ENCODE measurements at regions not wholly inside any gene's neighbourhood (a gene's known extent, or its start where the extent isn't known, plus 50 kb on each side); places are given as distances from the start of the nearest gene placed in this dataset.

DNA sequence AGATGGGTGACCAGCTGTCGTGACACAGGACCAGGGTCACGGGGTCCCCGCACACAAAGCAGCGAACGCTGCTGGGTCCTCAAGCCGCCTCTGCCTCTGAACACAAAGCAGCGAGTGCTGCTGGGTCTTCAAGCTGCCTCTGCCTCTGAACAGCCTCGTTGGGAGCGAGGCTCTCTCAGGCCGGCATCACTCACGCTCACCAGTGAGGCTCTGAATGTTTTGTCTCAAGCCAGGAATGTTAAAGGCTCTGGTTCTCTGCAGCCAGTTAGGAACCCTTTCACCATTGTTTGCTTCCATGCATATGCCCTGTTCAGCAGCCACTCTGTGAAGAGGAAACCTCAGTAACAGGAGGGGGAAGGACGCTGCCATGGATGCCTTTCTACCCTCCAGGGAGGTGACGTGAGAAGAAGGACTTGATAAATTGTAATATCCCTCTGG is 82.7 kb upstream of the TAF11L2 start:
- TF ChIP-seq, protein P1, sequence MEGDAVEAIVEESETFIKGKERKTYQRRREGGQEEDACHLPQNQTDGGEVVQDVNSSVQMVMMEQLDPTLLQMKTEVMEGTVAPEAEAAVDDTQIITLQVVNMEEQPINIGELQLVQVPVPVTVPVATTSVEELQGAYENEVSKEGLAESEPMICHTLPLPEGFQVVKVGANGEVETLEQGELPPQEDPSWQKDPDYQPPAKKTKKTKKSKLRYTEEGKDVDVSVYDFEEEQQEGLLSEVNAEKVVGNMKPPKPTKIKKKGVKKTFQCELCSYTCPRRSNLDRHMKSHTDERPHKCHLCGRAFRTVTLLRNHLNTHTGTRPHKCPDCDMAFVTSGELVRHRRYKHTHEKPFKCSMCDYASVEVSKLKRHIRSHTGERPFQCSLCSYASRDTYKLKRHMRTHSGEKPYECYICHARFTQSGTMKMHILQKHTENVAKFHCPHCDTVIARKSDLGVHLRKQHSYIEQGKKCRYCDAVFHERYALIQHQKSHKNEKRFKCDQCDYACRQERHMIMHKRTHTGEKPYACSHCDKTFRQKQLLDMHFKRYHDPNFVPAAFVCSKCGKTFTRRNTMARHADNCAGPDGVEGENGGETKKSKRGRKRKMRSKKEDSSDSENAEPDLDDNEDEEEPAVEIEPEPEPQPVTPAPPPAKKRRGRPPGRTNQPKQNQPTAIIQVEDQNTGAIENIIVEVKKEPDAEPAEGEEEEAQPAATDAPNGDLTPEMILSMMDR (IDR thresholded peaks at IDR 0.05) = no peak
- no peak for TF ChIP-seq POLR2A (IDR thresholded peaks at IDR 0.05)
